Tongue (tissue), 1 donor: ENCODE measurements at regions not wholly inside any gene's neighbourhood (a gene's known extent, or its start where the extent isn't known, plus 50 kb on each side); places are given as distances from the start of the nearest gene placed in this dataset.

Source experiments
- DNase-seq: peaks from one replicate; pipeline ENCODE4 v3.0.0-alpha.2; 2015

- DNase-seq: no peak
Observed at GRCh38 chr15:62472616-62473299, 307.7 kb upstream of the C2CD4B start.

GRCh38 chr15:62474021-62474770 is 309.1 kb upstream of the C2CD4B start:
- DNase-seq: no peak

GRCh38 chr15:62474771-62475124 is 309.7 kb upstream of the C2CD4B start:
- DNase-seq: no peak

- DNase-seq: peak; percentile 75
Observed at GRCh38 chr15:62475591-62475990, 310.5 kb upstream of the C2CD4B start.

- no peak for DNase-seq
Observed at GRCh38 chr15:62476163-62476562, 311.1 kb upstream of the C2CD4B start.

GRCh38 chr15:62477929-62478328 is 312.8 kb upstream of the C2CD4B start:
- DNase-seq: peak; percentile 47

GRCh38 chr15:62482785-62483429 is 317.8 kb upstream of the C2CD4B start:
- no peak for DNase-seq

GRCh38 chr15:62483814-62484213 is 318.7 kb upstream of the C2CD4B start:
- peak; percentile 91 for DNase-seq

GRCh38 chr15:62485170-62485720 is 320.2 kb upstream of the C2CD4B start:
- DNase-seq: no peak

GRCh38 chr15:62486041-62486440 is 321.0 kb upstream of the C2CD4B start:
- DNase-seq: no peak

GRCh38 chr15:62488387-62488786 is 323.3 kb upstream of the C2CD4B start:
- no peak for DNase-seq

- no peak for DNase-seq
Observed at GRCh38 chr15:62491642-62492041, 326.6 kb upstream of the C2CD4B start.

GRCh38 chr15:62492900-62493299 is 327.8 kb upstream of the C2CD4B start:
- peak; percentile 95 for DNase-seq

- DNase-seq: peak; percentile 83
Observed at GRCh38 chr15:62494197-62494596, 329.1 kb upstream of the C2CD4B start.

- DNase-seq: peak; percentile 59
Observed at GRCh38 chr15:62495670-62496614, 330.9 kb upstream of the C2CD4B start.

- no peak for DNase-seq
Observed at GRCh38 chr15:62497356-62497755, 332.3 kb upstream of the C2CD4B start.

- no peak for DNase-seq
Observed at GRCh38 chr15:62498278-62498677, 333.2 kb upstream of the C2CD4B start.

- no peak for DNase-seq
Observed at GRCh38 chr15:62498712-62499111, 333.6 kb upstream of the C2CD4B start.

- no peak for DNase-seq
Observed at GRCh38 chr15:62500325-62500724, 335.2 kb upstream of the C2CD4B start.

GRCh38 chr15:62502451-62502850 is 337.4 kb upstream of the C2CD4B start:
- DNase-seq: no peak

- no peak for DNase-seq
Observed at GRCh38 chr15:62503451-62503850, 338.4 kb upstream of the C2CD4B start.

- peak; percentile 42 for DNase-seq
Observed at GRCh38 chr15:62505762-62506161, 340.7 kb upstream of the C2CD4B start.
